DLD1 (cell line): ENCODE measurements at regions not wholly inside any gene's neighbourhood (a gene's known extent, or its start where the extent isn't known, plus 50 kb on each side); places are given as distances from the start of the nearest gene placed in this dataset.
"Not testable (repeated sequence)": the region's sequence is repeated elsewhere in the genome, so short reads cannot be mapped to it uniquely, and the experiment has no call there.

Source experiments
- in situ Hi-C: cut with HindIII; loops from 2 replicates; pipeline ENCODE4 v1.10.0; 2017; ENCODE audit warnings: low sequenced_read_pairs

DNA sequence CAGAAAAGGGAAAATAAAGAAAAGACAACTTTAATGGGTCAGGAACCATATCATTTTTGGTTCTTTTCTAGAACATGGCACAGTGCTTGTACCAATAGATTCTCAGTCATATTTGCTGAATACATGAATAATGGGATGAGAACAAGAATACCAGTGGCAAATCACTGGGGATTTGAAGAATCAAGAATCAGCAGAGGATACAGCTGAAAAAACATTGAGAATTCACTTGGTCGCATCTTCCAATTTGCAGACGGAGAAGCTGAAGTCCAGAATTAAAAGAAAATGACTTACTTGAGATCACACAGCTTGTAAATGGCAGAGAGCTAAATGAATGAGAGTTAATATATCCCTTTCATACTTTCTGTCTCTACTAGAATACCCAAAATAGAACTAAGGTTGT lies 362.2 kb downstream of the RAD51AP2 start:
- in situ Hi-C loops, result no loop called here

DNA sequence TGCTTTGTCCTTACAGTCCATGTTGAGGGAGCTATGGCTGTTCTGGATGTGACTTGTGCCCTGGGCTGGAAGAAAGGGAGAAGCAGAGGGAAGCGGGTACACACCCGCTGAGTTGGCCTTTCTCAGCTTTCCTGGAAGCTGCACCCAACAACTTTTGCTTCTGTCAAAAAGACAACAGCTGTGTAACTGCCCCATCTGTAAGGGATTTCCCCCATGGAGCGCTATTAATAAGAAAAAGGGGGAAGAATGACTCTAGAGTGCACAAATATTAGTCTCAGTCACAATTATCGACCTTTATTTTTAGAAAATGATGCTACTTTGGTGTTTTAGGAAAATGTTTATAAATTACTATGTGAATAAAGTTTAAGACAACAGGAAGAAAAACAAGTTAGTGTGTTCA lies 368.3 kb downstream of the RAD51AP2 start:
- in situ Hi-C loops, result no loop called here

DNA sequence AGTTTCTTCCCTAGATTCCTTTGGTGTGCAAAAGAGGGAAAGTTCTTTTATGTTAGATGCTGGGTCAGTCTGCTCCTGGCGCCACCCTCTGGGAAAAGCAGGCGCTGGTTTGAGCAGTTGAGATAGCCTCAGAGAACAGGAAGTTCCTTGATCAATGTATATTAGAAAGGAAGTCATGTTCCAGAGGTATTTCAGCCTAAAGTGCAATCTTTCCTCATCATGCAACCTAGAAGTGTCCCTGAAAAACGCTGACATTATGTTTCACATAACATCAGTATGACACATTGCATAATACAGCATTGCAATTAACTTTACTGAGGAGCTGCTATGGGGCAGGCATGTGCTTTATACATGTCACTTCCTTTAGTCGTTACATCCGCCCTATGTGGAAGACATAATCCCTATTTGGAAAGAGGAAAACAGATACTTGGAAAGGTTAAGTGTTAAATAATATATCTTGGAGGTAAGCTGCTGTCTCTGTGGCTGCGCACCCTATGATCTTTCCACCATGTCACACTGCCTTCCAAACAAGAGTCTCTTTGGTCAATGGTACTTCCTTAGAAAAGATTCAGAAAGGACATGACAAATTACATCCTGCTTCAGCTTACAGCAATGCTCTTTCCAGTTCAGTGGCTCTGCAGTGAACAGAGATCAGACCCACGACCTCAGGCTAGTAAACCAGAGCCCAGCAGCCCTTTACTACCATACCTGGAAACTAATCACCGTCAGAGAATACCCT lies 369.7 kb downstream of the RAD51AP2 start:
- in situ Hi-C loops, result no loop called here

DNA sequence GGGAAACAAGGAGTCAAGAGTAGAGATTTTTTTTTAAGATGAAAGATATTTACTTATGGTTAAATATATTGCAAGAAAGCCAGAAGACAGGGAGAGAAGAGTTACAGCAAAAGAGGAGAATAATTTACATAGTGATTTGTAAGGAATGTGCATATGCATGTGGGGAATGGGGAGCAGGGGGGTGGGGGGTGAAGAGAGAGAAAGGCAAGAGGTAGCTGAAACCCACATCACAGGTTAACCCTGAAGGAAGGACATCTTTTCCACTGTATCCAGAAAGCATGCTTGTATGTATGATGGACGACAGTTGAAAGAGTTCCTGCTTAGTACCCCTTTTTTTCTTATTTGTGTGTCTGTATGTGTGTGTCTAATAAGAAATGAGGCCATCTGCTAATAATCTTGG lies 371.9 kb downstream of the RAD51AP2 start:
- in situ Hi-C loops, result no loop called here

DNA sequence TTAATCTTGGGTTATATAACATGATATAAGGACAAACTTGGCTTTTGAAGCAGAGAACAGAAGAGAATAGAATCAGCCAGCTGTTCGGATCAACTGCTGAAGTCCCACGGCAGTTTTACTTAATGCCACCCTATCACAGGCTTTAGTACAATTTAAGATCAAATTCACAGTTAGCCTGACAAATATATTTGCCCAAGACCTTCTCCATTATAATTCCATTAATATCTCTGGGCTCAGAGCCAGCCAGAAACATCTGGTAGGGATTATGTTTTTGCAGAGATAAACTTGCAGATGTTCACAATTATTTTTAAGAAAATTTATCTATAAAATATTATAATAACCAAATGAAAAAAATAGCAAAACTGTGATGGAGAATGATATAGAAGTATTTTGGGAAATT lies 381.4 kb downstream of the RAD51AP2 start:
- in situ Hi-C loops, result no loop called here

DNA sequence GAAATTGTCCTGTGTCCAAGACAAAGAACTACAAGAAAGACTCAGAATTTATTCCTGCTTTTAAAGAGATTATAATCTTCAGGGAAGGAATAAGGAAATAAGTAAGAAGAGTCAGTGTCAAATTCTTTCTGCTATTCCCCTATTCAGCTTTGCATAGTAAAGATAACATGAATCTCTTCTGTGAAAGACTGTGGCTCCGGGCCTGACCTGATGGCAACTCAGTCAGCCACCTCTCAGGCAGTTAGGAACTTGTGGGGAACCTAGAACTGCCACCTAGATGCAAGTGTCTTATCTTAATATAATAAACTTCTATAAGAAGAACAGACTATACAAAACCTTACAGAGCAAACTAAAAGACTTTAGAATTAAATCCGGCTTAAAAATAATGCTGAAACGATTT lies 382.0 kb downstream of the RAD51AP2 start:
- in situ Hi-C loops, result no loop called here

GRCh38 chr2:17135619-17136018 lies 382.6 kb downstream of the RAD51AP2 start:
- in situ Hi-C loops, result no loop called here

DNA sequence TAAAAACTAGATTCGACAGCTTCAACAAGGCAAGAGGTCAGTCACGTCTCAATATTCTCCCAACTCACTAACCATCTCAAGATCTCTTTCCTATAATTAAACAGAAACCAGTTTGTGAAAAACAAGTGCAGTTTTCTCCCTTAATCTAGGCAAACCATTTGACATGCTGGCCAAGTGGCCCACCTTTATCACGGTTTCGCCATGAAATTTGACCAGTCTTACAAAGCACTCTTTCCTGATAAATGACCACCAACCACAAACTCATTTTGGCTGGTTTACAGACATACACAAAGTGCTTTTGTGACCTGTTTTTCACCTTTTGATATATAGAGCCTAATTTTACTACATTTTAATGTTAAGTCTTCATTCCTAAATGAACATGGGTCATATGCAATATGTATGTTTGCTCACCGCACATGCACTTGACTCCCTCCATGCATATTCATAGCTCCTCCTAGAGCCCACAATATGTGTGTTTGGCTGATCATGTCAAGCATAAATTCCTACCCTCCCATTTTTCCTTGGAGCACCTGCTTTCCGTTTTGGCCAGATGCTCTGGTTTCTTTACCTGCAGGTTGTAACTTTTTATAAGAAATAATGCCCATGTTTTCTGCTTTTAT lies 385.1 kb downstream of the RAD51AP2 start:
- in situ Hi-C loops, result no loop called here

GRCh38 chr2:17130627-17131026 lies 387.6 kb downstream of the RAD51AP2 start:
- in situ Hi-C loops, result not testable (repeated sequence)

GRCh38 chr2:17125989-17126620 lies 392.1 kb downstream of the RAD51AP2 start:
- in situ Hi-C loops, result no loop called here

DNA sequence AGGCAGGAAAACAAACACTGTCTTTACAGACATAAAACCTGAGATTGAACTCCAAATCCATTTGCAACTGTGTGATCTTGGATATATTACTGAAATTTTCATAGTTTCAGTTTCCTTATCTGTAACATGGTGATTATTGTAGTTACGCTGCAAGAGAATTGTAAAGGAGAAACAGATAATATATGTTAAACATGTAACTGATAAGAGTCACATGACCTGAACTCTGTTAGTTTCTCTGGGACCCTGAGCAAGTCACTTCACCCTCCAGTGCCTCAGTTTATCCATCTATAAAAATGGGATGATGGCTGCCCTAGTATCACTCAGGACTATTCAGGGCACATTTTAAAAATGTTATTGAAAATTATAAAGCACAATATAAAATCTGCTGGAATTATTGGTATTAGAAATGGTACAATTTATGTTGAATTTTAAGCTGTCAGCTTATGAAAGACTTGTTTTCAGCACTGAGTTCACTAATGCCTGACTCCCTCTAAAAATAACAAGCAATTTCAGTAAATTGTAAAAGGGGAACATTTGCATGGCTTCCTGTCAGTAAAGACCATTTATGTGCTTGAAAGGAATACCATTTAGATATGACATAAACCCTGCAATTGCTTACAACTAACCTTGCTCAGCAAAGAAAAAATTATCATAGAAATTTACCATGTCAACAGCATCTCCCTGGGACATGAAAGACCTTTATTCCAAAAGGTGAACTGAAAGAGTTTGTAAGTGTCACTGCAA lies 393.5 kb downstream of the RAD51AP2 start:
- in situ Hi-C loops, result no loop called here

DNA sequence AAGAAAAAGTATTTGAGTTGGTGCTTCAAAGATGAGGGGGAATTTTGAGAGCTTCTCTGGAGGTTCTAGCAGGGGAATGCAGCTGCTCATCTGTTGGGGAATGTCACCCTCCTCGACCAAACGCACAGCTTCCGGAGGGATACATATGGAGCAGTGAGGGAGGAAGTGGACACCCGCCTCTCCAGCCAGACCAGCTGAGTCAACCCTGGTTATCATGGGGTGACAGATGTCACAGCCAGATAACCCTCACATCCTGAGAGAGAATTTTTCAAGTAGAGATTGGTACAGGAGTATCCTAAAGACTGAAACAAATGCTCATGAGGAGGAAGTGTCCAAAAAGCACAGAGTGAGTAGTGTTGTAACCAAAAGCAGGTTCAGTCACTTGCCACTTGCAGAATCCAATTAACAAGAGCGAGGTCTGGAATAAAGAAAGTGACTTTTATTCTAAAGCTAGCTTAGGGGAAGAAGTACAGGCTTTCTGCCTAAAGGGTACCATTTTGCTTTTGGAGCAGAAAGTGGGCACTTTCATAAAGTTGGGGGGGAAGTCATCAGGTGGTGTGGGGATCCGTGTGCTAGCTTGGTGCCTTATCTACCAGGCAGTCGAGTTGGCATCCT lies 395.2 kb downstream of the RAD51AP2 start:
- in situ Hi-C loops, result no loop called here

DNA sequence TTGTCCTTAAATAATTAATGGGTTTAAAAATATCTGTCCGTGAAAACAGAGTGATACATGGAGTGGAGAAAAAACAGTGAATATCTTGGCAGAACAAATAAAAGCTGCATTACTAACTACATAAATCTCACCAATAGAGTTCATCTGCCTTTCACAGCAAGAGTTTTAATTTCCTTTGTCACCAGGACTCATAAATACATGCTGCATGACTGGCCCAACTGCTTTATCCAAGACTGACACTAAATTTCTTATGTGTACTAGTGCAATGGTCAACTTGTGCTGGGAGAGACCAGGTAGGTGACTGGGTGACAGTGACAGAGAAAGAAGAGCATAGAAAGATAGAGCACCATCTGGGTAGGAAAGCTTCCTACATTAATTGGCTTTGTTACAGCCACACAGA lies 402.8 kb downstream of the RAD51AP2 start:
- in situ Hi-C loops, result no loop called here

DNA sequence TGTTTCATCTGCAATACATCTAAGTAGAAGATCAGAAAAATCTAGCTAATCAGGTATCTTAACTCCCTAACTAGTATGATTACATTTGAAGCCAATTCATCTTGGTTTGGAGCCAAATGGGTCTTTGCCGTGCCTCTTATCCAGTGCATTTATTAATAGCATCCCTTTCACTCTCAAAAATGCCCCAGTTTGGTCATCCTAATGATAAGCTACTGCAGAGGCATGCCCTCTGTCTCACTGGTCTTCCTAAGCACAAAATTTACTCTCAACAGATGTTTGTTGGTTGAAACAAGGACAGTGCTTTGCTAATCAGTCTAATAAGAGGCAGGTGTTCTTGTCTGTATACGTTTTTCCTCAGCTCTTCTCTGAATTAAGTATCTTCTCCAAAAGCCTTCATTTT lies 403.2 kb downstream of the RAD51AP2 start:
- in situ Hi-C loops, result no loop called here

- in situ Hi-C loops, result no loop called here
Observed at GRCh38 chr2:17107871-17108270, 410.4 kb downstream of the RAD51AP2 start.

GRCh38 chr2:17107151-17107550 lies 411.1 kb downstream of the RAD51AP2 start:
- in situ Hi-C loops, result no loop called here

- in situ Hi-C loops, result no loop called here
Observed at GRCh38 chr2:17106418-17106817, 411.8 kb downstream of the RAD51AP2 start.

GRCh38 chr2:17104454-17104853 lies 413.8 kb downstream of the RAD51AP2 start:
- in situ Hi-C loops, result no loop called here

GRCh38 chr2:17101596-17101995 lies 416.6 kb downstream of the RAD51AP2 start:
- in situ Hi-C loops, result no loop called here

DNA sequence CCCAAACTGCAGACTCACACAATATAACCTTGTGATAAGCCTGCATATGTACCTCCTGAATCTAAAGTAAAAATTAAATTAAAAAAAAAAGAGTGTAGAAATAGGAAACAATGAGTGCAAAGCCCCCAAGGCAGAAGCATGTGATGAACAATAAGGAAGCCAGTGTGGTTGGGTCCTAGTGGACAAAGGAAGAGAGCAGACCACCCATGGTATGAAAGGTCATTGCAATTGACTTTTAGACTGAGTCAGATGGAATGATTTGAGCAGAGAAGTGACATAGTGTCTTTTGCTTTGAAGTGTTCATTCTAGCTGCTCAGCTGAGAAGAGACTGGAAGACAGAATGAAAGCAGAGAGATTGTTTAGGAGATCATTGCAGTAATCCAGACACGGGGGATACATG lies 417.1 kb downstream of the RAD51AP2 start:
- in situ Hi-C loops, result no loop called here

GRCh38 chr2:17095340-17095739 lies 422.9 kb downstream of the RAD51AP2 start:
- in situ Hi-C loops, result no loop called here
